Fibroblast of villous mesenchyme (primary cell): ENCODE measurements at regions not wholly inside any gene's neighbourhood (a gene's known extent, or its start where the extent isn't known, plus 50 kb on each side); places are given as distances from the start of the nearest gene placed in this dataset.
A peak's percentile ranks its signal among the peaks of the same experiment; 100 is the strongest.

Experiments used
- DNase-seq: peaks from one replicate; pipeline ENCODE4 v3.0.0-alpha.2; 2010; ENCODE audit warnings: low read depth
- H3K4me3 ChIP-seq: 2 replicates; pipeline ENCODE4 v1.5.1; 2011; ENCODE audit warnings: low read depth, mild to moderate bottlenecking, low read length
- TF ChIP-seq, protein P1 (sequence below): IDR thresholded peaks from 2 replicates; pipeline ENCODE4 v1.5.1; 2012; ENCODE audit warnings: low read depth, mild to moderate bottlenecking, low read length; ENCODE audit not compliant: insufficient read depth

DNA sequence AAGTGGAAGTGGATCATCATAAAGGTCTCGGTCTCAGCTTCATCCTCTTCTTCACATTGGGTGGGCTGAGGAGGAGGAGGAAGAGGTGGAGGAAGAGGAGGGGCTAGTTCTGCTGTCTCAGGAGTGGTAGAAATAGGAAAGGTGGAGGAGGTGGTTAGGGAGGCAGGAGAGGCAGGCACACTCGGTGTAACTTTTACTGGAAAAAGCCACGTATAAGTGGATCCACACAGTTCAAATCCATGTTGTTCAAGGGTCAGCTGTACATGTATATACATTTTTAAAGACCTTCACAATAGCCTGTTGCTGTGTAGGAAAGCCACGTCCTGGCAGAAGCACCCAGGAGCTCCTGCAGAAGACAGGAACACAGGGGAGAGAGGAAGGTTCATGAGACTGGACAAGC is 110.3 kb upstream of the RAB12 start:
- TF ChIP-seq, protein P1, sequence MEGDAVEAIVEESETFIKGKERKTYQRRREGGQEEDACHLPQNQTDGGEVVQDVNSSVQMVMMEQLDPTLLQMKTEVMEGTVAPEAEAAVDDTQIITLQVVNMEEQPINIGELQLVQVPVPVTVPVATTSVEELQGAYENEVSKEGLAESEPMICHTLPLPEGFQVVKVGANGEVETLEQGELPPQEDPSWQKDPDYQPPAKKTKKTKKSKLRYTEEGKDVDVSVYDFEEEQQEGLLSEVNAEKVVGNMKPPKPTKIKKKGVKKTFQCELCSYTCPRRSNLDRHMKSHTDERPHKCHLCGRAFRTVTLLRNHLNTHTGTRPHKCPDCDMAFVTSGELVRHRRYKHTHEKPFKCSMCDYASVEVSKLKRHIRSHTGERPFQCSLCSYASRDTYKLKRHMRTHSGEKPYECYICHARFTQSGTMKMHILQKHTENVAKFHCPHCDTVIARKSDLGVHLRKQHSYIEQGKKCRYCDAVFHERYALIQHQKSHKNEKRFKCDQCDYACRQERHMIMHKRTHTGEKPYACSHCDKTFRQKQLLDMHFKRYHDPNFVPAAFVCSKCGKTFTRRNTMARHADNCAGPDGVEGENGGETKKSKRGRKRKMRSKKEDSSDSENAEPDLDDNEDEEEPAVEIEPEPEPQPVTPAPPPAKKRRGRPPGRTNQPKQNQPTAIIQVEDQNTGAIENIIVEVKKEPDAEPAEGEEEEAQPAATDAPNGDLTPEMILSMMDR = no peak
- no peak overlapping the region for H3K4me3 ChIP-seq
- no peak for DNase-seq

DNA sequence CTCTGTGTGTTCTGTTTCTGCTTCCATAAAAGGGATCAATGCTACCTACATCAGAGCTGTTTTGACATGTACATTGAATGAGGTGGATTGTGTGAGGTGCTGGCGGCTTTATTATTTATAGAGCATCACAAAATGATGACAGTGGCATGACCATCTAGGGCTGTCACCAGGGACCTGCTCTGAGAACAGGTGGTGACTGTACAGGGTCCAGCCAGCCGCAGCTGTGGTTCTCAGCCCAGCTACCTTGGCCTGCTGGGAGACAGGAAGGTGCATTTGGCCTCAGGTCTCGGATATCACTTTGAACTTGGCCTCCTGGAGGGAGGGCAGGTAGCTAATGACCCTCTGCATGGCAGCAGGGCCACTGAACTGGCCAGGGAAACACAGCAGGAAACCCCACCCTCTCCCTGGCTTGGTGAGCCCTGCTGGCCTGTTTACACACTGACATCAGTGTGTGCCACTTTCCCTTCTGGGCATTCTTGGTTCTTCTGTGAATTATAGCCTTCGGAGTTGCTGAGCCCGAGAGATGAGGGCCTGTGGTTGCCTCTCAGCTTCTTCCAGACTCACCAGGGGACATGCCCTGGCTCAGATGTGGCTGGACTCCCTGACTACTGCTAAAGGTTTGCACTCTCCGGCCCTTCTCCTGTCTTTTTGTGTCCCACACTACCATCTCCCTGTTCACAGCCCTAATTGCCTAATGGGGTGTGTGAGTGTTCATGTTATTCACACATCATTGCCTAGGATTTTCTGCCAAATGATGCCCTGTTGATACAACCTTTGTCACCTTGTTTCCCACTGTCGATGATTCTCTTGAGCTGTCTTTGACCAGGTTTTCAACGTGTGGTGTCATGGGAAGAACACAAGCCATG is 109.2 kb upstream of the RAB12 start:
- TF ChIP-seq, protein P1 = no peak
- DNase-seq = no peak
- no peak overlapping the region for H3K4me3 ChIP-seq

DNA sequence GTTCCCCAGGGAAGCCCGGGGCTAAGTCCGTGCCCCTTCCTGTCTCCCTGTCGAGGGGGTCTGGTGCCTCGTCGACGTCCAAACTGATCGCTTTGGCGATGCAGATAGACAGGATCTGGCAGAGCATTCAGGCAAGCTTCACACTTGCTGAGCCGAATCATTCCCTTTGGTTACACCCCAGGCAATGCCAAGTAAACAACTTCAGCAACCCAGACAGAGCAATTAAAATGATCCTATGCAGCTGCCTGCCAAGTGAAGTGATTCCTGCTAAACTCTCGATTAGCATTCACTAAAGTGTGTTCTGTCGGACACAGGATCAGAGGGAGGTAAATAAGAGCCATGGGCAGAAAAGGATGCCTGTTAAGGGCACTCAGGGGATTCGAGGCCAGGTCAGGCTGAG is 108.2 kb upstream of the RAB12 start:
- no peak overlapping the region for H3K4me3 ChIP-seq
- TF ChIP-seq, protein P1 = no peak
- peak; percentile 59 for DNase-seq

DNA sequence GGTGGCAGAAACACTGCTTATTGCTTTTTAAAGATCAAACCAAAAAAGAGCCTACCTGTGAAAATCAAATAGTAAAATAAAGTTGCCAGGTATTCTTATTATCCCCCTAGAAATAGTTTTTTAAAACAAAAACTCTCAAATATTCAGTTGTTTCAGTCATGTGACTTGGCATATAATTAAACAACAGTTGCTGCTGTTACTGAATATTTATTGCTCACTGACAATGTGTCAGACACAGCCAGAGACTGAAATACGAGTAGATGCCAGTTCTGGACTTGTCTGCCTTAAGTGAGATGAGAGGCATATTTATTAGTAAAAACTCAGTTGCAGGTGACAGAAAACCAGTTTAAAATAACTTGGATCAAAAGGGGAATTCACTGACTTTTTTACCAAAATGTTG is 106.0 kb upstream of the RAB12 start:
- H3K4me3 ChIP-seq = no peak overlapping the region
- no peak for DNase-seq

DNA sequence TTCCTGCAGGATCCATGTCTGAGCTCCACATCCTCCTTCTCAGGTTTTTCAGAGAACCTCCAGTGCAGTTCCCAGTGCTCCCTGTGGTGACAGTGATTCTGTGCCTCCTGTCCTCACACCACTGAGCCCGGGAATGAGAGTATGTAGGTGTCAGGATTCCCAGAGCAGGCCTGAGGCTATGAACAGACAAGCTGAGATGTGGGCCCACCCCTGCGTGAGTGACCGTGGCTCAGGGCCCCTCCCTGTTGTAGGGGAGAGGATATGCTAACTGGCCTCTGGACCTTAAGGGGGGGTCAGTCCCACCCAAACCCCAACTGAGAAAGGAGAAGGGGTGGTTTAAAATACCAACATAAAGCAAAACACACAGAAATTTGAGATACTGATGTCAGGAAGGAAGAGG is 104.8 kb upstream of the RAB12 start:
- TF ChIP-seq, protein P1 = no peak
- DNase-seq = no peak
- H3K4me3 ChIP-seq = no peak overlapping the region

More for the DNA sequence above, 106.0 kb upstream of the RAB12 start:
- TF ChIP-seq, protein P1 = no peak

DNA sequence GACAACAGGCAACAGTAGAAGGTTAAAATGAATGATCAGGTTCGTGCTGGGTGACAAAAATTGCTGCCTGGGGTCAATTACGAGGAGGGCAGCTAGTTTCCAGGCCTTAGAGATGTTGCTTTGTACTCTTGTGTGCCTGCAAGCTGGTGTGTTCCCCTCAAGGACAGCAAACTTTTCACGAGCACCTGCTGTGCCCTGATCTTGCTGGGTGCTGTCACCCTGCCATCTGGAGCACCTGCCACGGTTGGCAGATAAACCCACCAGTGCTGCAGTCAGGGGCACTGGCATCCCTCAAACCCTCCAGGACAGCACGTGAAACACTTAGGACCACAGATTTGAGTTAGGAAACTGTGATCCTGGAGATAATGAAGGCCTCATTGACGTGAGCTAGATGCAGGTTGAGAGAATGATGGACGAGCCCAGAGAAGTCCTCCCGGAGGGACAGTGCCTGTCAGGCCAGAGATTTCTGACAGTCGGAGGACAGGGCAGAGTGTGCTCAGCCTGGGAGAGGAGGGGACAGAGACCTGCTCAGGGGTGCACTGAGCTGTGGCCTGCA is 104.3 kb upstream of the RAB12 start:
- no peak for DNase-seq
- TF ChIP-seq, protein P1 = no peak
- H3K4me3 ChIP-seq = no peak overlapping the region
